ENCODE measurements at regions not wholly inside any gene's neighbourhood (a gene's known extent, or its start where the extent isn't known, plus 50 kb on each side); places are given as distances from the start of the nearest gene placed in this dataset.
"Not testable (repeated sequence)": the region's sequence is repeated elsewhere in the genome, so short reads cannot be mapped to it uniquely, and the experiment has no call there.

GRCh38 chr18:10168477-10168876 lies 254.7 kb downstream of the VAPA start:
- Histone ChIP-seq H3K4me3 (ENCODE audit: low read depth in 1 of 2, low read length in 2 of 2) (no peak overlapping the region), H3K27me3 (ENCODE audit: control insufficient read depth in 1 of 2, insufficient read depth in 2 of 2, low read length in 2 of 2) (no peaks in the 10 kb centered on the region), H3K27ac (ENCODE audit: low read depth in 2 of 2, low read length in 1 of 2) (no peak overlapping the region), H3K4me1 (ENCODE audit: control insufficient read depth in 2 of 2, insufficient read depth in 2 of 2, low read length in 1 of 2) (peaks cover 0 to 2% of the 10 kb centered on the region in 2 donors), H3K9me3 (ENCODE audit: control insufficient read depth in 2 of 2, insufficient read depth in 1 of 2, low read depth in 1 of 2, low read length in 1 of 2) (no peaks in the 10 kb centered on the region), H3K36me3 (ENCODE audit: control insufficient read depth in 2 of 2, insufficient read depth in 2 of 2, low read length in 1 of 2) (no peaks in the 10 kb centered on the region)
- WGBS, 2 donors: 85 to 91% methylated on average over 9 of the region's 9 CpGs

GRCh38 chr18:10169064-10169562 lies 255.3 kb downstream of the VAPA start:
- Histone ChIP-seq H3K36me3 (ENCODE audit: control insufficient read depth in 2 of 2, insufficient read depth in 2 of 2, low read length in 1 of 2) (no peaks in the 10 kb centered on the region), H3K27me3 (ENCODE audit: control insufficient read depth in 1 of 2, insufficient read depth in 2 of 2, low read length in 2 of 2) (no peaks in the 10 kb centered on the region), H3K4me3 (ENCODE audit: low read depth in 1 of 2, low read length in 2 of 2) (no peak overlapping the region), H3K4me1 (ENCODE audit: control insufficient read depth in 2 of 2, insufficient read depth in 2 of 2, low read length in 1 of 2) (peaks cover 0 to 2% of the 10 kb centered on the region in 2 donors), H3K27ac (ENCODE audit: low read depth in 2 of 2, low read length in 1 of 2) (no peak overlapping the region), H3K9me3 (ENCODE audit: control insufficient read depth in 2 of 2, insufficient read depth in 1 of 2, low read depth in 1 of 2, low read length in 1 of 2) (no peaks in the 10 kb centered on the region)
- 41 to 64% methylated on average over 4 of the region's 4 CpGs for WGBS, 2 donors

GRCh38 chr18:10169814-10170213 lies 256.0 kb downstream of the VAPA start:
- WGBS, 2 donors: 58 to 60% methylated on average over 2 of the region's 2 CpGs
- Histone ChIP-seq H3K4me3 (ENCODE audit: low read depth in 1 of 2, low read length in 2 of 2) (no peak overlapping the region), H3K36me3 (ENCODE audit: control insufficient read depth in 2 of 2, insufficient read depth in 2 of 2, low read length in 1 of 2) (no peaks in the 10 kb centered on the region), H3K27me3 (ENCODE audit: control insufficient read depth in 1 of 2, insufficient read depth in 2 of 2, low read length in 2 of 2) (no peaks in the 10 kb centered on the region), H3K4me1 (ENCODE audit: control insufficient read depth in 2 of 2, insufficient read depth in 2 of 2, low read length in 1 of 2) (peaks cover 0 to 2% of the 10 kb centered on the region in 2 donors), H3K27ac (ENCODE audit: low read depth in 2 of 2, low read length in 1 of 2) (no peak overlapping the region), H3K9me3 (ENCODE audit: control insufficient read depth in 2 of 2, insufficient read depth in 1 of 2, low read depth in 1 of 2, low read length in 1 of 2) (no peaks in the 10 kb centered on the region)

- H3K4me3 ChIP-seq (ENCODE audit: low read depth in 1 of 2, low read length in 2 of 2): no peak overlapping the region
- 63 to 74% methylated on average over 5 of the region's 5 CpGs for WGBS, 2 donors
- no peak overlapping the region for H3K27ac ChIP-seq (ENCODE audit: low read depth in 2 of 2, low read length in 1 of 2)
- no peaks in the 10 kb centered on the region for H3K27me3 ChIP-seq (ENCODE audit: control insufficient read depth in 1 of 2, insufficient read depth in 2 of 2, low read length in 2 of 2)
- no peaks in the 10 kb centered on the region for H3K9me3 ChIP-seq (ENCODE audit: control insufficient read depth in 2 of 2, insufficient read depth in 1 of 2, low read depth in 1 of 2, low read length in 1 of 2)
- peaks cover 0 to 2% of the 10 kb centered on the region in 2 donors for H3K4me1 ChIP-seq (ENCODE audit: control insufficient read depth in 2 of 2, insufficient read depth in 2 of 2, low read length in 1 of 2)
- H3K36me3 ChIP-seq (ENCODE audit: control insufficient read depth in 2 of 2, insufficient read depth in 2 of 2, low read length in 1 of 2): no peaks in the 10 kb centered on the region
These were observed 256.6 kb downstream of the VAPA start for GRCh38 chr18:10170375-10170774.

- not testable (repeated sequence) for H3K9me3 ChIP-seq (ENCODE audit: control insufficient read depth in 2 of 2, insufficient read depth in 1 of 2, low read depth in 1 of 2, low read length in 1 of 2); H3K27me3 ChIP-seq (ENCODE audit: control insufficient read depth in 1 of 2, insufficient read depth in 2 of 2, low read length in 2 of 2); H3K4me3 ChIP-seq (ENCODE audit: low read depth in 1 of 2, low read length in 2 of 2); H3K27ac ChIP-seq (ENCODE audit: low read depth in 2 of 2, low read length in 1 of 2); H3K36me3 ChIP-seq (ENCODE audit: control insufficient read depth in 2 of 2, insufficient read depth in 2 of 2, low read length in 1 of 2); H3K4me1 ChIP-seq (ENCODE audit: control insufficient read depth in 2 of 2, insufficient read depth in 2 of 2, low read length in 1 of 2)
- 73 to 78% methylated on average over 2 of the region's 2 CpGs for WGBS, 2 donors
These were observed 261.5 kb downstream of the VAPA start for GRCh38 chr18:10175333-10175732.

GRCh38 chr18:10179326-10179725 lies 265.5 kb downstream of the VAPA start:
- not testable (repeated sequence) for H3K27ac ChIP-seq (ENCODE audit: low read depth in 2 of 2, low read length in 1 of 2); H3K27me3 ChIP-seq (ENCODE audit: control insufficient read depth in 1 of 2, insufficient read depth in 2 of 2, low read length in 2 of 2); H3K4me1 ChIP-seq (ENCODE audit: control insufficient read depth in 2 of 2, insufficient read depth in 2 of 2, low read length in 1 of 2); H3K4me3 ChIP-seq (ENCODE audit: low read depth in 1 of 2, low read length in 2 of 2); H3K9me3 ChIP-seq (ENCODE audit: control insufficient read depth in 2 of 2, insufficient read depth in 1 of 2, low read depth in 1 of 2, low read length in 1 of 2); H3K36me3 ChIP-seq (ENCODE audit: control insufficient read depth in 2 of 2, insufficient read depth in 2 of 2, low read length in 1 of 2)
- WGBS, 2 donors: 75 to 79% methylated on average over 6 of the region's 6 CpGs

- Histone ChIP-seq H3K36me3 (ENCODE audit: control insufficient read depth in 2 of 2, insufficient read depth in 2 of 2, low read length in 1 of 2) (no peaks in the 10 kb centered on the region), H3K9me3 (ENCODE audit: control insufficient read depth in 2 of 2, insufficient read depth in 1 of 2, low read depth in 1 of 2, low read length in 1 of 2) (no peaks in the 10 kb centered on the region), H3K27me3 (ENCODE audit: control insufficient read depth in 1 of 2, insufficient read depth in 2 of 2, low read length in 2 of 2) (no peaks in the 10 kb centered on the region), H3K27ac (ENCODE audit: low read depth in 2 of 2, low read length in 1 of 2) (no peak overlapping the region), H3K4me3 (ENCODE audit: low read depth in 1 of 2, low read length in 2 of 2) (no peak overlapping the region), H3K4me1 (ENCODE audit: control insufficient read depth in 2 of 2, insufficient read depth in 2 of 2, low read length in 1 of 2) (peaks cover 0 to 2% of the 10 kb centered on the region in 2 donors)
- WGBS, 2 donors: 75 to 77% methylated on average over 11 of the region's 11 CpGs
These were observed 268.3 kb downstream of the VAPA start for GRCh38 chr18:10182009-10182624.

- no peak overlapping the region for H3K4me3 ChIP-seq (ENCODE audit: low read depth in 1 of 2, low read length in 2 of 2)
- no peaks in the 10 kb centered on the region for H3K9me3 ChIP-seq (ENCODE audit: control insufficient read depth in 2 of 2, insufficient read depth in 1 of 2, low read depth in 1 of 2, low read length in 1 of 2)
- H3K4me1 ChIP-seq (ENCODE audit: control insufficient read depth in 2 of 2, insufficient read depth in 2 of 2, low read length in 1 of 2): peaks cover 0 to 2% of the 10 kb centered on the region in 2 donors
- H3K27me3 ChIP-seq (ENCODE audit: control insufficient read depth in 1 of 2, insufficient read depth in 2 of 2, low read length in 2 of 2): no peaks in the 10 kb centered on the region
- no peaks in the 10 kb centered on the region for H3K36me3 ChIP-seq (ENCODE audit: control insufficient read depth in 2 of 2, insufficient read depth in 2 of 2, low read length in 1 of 2)
- no peak overlapping the region for H3K27ac ChIP-seq (ENCODE audit: low read depth in 2 of 2, low read length in 1 of 2)
- WGBS, 2 donors: 87 to 92% methylated on average over 3 of the region's 3 CpGs
These were observed 269.7 kb upstream of the APCDD1 start for GRCh38 chr18:10184776-10185175.

- H3K27me3 ChIP-seq (ENCODE audit: control insufficient read depth in 1 of 2, insufficient read depth in 2 of 2, low read length in 2 of 2): no peaks in the 10 kb centered on the region
- no peaks in the 10 kb centered on the region for H3K36me3 ChIP-seq (ENCODE audit: control insufficient read depth in 2 of 2, insufficient read depth in 2 of 2, low read length in 1 of 2)
- H3K9me3 ChIP-seq (ENCODE audit: control insufficient read depth in 2 of 2, insufficient read depth in 1 of 2, low read depth in 1 of 2, low read length in 1 of 2): no peaks in the 10 kb centered on the region
- no peak overlapping the region for H3K4me3 ChIP-seq (ENCODE audit: low read depth in 1 of 2, low read length in 2 of 2)
- no peak overlapping the region for H3K27ac ChIP-seq (ENCODE audit: low read depth in 2 of 2, low read length in 1 of 2)
- WGBS, 2 donors: 68 to 75% methylated on average over 10 of the region's 10 CpGs
- H3K4me1 ChIP-seq (ENCODE audit: control insufficient read depth in 2 of 2, insufficient read depth in 2 of 2, low read length in 1 of 2): no peaks in the 10 kb centered on the region
These were observed 265.2 kb upstream of the APCDD1 start for GRCh38 chr18:10188971-10189810.
